ENCODE measurements at regions not wholly inside any gene's neighbourhood (a gene's known extent, or its start where the extent isn't known, plus 50 kb on each side); places are given as distances from the start of the nearest gene placed in this dataset.

DNA sequence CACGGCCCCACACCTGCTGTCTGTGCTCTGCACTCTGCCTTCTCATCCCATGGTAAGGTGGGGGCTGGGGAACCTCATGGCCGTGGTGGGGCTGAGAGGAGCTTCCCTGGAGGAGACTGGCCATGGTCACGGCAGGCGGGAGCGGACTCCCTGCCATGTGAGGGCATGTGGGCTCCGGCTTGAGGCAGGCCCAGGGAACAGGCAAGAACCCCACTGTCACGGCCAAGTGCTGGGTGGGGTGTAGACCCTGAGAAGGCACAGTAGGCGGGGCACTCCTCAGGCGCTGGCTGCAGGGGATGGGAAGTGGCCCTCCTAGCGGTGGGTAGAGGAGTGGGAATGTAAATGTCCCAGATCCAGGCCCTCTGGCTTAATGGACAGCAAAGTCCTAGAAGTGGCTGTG, 1262.7 kb downstream of the BRD1 start:
- H3K4me1 ChIP-seq (ENCODE audit: control insufficient read depth in 1 of 2, insufficient read depth in 2 of 2, low read length in 2 of 2): no peaks in the 10 kb centered on the region
- H3K27me3 ChIP-seq (ENCODE audit: low read depth, low read length): no peaks in the 10 kb centered on the region
- no peak overlapping the region for H3K27ac ChIP-seq (ENCODE audit: low read length)
- no peaks in the 10 kb centered on the region for H3K36me3 ChIP-seq (ENCODE audit: control insufficient read depth in 1 of 2, insufficient read depth in 2 of 2, low read length in 2 of 2)
- no peaks in the 10 kb centered on the region for H3K9me3 ChIP-seq (ENCODE audit: control insufficient read depth in 1 of 2, low read length in 2 of 2)
- no peak overlapping the region for H3K4me3 ChIP-seq (ENCODE audit: low read depth in 1 of 2, low read length in 2 of 2)

DNA sequence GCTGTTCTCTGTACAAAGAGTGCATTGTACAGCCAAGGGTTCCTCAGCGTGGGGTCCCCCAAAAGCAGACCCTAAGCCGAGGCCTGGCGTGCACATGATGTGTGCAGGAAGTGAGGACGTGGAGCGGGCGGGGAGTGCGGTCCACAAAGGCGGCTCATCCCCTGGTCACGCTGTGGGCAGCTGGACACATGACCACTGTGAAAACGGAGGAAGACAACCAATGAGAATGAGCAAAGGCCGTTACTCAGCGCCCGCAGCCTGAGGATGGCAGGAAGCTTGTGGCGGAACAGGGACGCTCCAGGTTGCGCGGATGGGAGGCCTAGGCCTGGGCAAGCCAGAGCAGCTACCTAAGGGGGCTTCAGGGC, 1263.7 kb downstream of the BRD1 start:
- no peak overlapping the region for H3K27ac ChIP-seq (ENCODE audit: low read length)
- H3K27me3 ChIP-seq (ENCODE audit: low read depth, low read length): no peaks in the 10 kb centered on the region
- no peaks in the 10 kb centered on the region for H3K9me3 ChIP-seq (ENCODE audit: control insufficient read depth in 1 of 2, low read length in 2 of 2)
- no peaks in the 10 kb centered on the region for H3K36me3 ChIP-seq (ENCODE audit: control insufficient read depth in 1 of 2, insufficient read depth in 2 of 2, low read length in 2 of 2)
- H3K4me1 ChIP-seq (ENCODE audit: control insufficient read depth in 1 of 2, insufficient read depth in 2 of 2, low read length in 2 of 2): no peaks in the 10 kb centered on the region
- H3K4me3 ChIP-seq (ENCODE audit: low read depth in 1 of 2, low read length in 2 of 2): no peak overlapping the region

DNA sequence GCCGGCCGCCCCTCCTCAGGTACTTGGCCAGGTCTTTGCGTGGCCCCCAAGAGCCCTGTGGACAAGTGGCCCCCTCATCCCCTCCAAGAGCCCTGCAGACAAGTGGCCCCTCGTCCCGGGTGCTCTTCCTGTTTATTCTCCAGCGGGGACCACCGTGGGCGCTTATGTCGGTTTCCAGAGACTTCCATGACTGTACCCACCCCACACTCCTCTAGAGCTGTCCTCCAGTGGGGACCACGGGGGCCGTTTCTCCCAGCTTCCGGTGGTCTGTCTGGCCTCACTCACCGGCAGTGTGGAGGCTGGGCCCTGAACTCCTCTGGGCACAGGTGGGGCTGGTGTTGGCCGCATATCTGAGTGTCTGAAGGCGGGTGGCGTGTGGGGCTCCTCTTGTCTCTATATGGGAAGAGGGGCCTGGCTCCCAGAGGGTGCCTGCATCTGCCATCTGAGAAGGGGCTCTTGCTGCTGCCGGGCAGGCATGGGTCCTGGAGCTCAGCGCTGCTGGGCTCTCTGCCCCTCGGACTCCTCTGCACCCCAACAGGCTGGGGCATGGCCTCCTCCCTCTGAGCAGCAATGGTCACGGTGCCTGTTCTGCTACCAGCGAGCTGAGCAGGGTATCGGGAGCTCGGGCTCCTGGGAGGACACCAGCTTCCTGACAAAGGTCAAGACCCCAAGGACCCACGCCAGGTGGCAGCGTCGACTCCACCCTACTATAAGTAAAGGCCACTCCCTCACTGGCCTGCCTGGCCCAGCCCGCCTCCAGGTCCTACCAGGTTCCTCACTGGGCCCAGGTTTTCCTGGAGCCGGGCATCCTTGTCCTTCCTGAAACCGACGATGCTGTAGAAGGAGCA, 1264.3 kb downstream of the BRD1 start:
- Histone ChIP-seq H3K36me3 (ENCODE audit: control insufficient read depth in 1 of 2, insufficient read depth in 2 of 2, low read length in 2 of 2) (no peaks in the 10 kb centered on the region), H3K27ac (ENCODE audit: low read length) (no peak overlapping the region), H3K27me3 (ENCODE audit: low read depth, low read length) (no peaks in the 10 kb centered on the region), H3K9me3 (ENCODE audit: control insufficient read depth in 1 of 2, low read length in 2 of 2) (no peaks in the 10 kb centered on the region), H3K4me3 (ENCODE audit: low read depth in 1 of 2, low read length in 2 of 2) (no peak overlapping the region), H3K4me1 (ENCODE audit: control insufficient read depth in 1 of 2, insufficient read depth in 2 of 2, low read length in 2 of 2) (no peaks in the 10 kb centered on the region)

DNA sequence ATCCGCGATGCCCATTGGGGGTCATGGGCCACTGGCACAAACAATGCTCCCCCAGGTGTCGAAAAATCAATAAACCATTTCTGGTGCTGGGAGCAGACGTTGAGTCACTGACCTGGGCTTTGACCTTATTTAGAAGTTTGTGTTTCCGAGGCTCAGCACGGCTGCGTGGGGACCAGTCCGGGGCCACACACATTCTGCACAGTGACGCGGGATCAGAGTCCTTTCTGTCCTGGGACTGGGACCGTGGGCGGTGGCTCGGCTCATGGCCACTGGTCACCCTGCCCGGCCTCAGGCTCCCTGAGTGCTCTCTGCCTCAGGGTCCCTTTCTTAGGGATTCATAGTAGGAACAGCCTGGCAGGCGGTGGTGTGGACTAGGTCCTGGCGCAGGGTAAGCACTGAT, 1266.0 kb downstream of the BRD1 start:
- Histone ChIP-seq H3K27me3 (ENCODE audit: low read depth, low read length) (no peaks in the 10 kb centered on the region), H3K27ac (ENCODE audit: low read length) (no peak overlapping the region), H3K36me3 (ENCODE audit: control insufficient read depth in 1 of 2, insufficient read depth in 2 of 2, low read length in 2 of 2) (no peaks in the 10 kb centered on the region), H3K9me3 (ENCODE audit: control insufficient read depth in 1 of 2, low read length in 2 of 2) (no peaks in the 10 kb centered on the region), H3K4me1 (ENCODE audit: control insufficient read depth in 1 of 2, insufficient read depth in 2 of 2, low read length in 2 of 2) (no peaks in the 10 kb centered on the region), H3K4me3 (ENCODE audit: low read depth in 1 of 2, low read length in 2 of 2) (no peak overlapping the region)

DNA sequence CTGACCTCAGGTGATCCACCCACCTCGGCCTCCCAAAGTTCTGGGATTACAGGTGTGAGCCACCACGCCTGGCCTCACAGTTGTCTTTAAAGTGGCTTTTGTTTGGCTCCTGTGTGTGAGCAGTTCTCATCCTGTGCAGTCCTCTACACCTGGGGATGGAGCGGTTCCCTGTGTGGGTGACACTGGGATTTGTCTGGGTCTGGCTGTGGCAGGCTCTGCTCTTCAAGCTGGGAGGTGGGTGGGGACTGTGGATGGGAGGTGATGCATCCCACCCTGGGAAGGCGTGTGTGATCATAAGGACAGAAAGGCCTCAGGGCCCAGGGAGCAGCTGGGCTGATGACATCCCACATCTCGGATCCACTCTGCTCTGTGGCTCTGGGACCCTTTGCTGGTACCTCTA, 1266.8 kb downstream of the BRD1 start:
- Histone ChIP-seq H3K4me3 (ENCODE audit: low read depth in 1 of 2, low read length in 2 of 2) (no peak overlapping the region), H3K4me1 (ENCODE audit: control insufficient read depth in 1 of 2, insufficient read depth in 2 of 2, low read length in 2 of 2) (no peaks in the 10 kb centered on the region), H3K9me3 (ENCODE audit: control insufficient read depth in 1 of 2, low read length in 2 of 2) (no peaks in the 10 kb centered on the region), H3K27ac (ENCODE audit: low read length) (no peak overlapping the region), H3K27me3 (ENCODE audit: low read depth, low read length) (no peaks in the 10 kb centered on the region), H3K36me3 (ENCODE audit: control insufficient read depth in 1 of 2, insufficient read depth in 2 of 2, low read length in 2 of 2) (no peaks in the 10 kb centered on the region)

DNA sequence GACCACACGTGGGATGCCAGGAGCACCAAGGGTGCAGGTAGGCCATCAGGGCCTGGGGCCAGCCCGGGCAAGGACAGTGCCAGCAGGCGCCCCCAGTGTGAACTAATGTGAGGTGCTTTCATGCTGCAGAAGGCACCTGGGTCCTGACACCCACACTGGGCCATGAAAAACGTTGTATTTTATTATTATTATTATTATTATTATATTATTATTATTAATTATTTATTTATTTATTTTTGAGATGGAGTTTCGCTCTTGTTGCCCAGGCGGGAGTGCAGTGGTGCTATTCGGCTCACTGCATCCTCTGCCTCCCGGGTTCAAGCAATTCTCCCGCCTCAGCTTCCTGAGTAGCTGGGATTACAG, 1267.3 kb downstream of the BRD1 start:
- Histone ChIP-seq H3K36me3 (ENCODE audit: control insufficient read depth in 1 of 2, insufficient read depth in 2 of 2, low read length in 2 of 2) (no peaks in the 10 kb centered on the region), H3K9me3 (ENCODE audit: control insufficient read depth in 1 of 2, low read length in 2 of 2) (no peaks in the 10 kb centered on the region), H3K4me3 (ENCODE audit: low read depth in 1 of 2, low read length in 2 of 2) (no peak overlapping the region), H3K27ac (ENCODE audit: low read length) (no peak overlapping the region), H3K27me3 (ENCODE audit: low read depth, low read length) (no peaks in the 10 kb centered on the region), H3K4me1 (ENCODE audit: control insufficient read depth in 1 of 2, insufficient read depth in 2 of 2, low read length in 2 of 2) (no peaks in the 10 kb centered on the region)

DNA sequence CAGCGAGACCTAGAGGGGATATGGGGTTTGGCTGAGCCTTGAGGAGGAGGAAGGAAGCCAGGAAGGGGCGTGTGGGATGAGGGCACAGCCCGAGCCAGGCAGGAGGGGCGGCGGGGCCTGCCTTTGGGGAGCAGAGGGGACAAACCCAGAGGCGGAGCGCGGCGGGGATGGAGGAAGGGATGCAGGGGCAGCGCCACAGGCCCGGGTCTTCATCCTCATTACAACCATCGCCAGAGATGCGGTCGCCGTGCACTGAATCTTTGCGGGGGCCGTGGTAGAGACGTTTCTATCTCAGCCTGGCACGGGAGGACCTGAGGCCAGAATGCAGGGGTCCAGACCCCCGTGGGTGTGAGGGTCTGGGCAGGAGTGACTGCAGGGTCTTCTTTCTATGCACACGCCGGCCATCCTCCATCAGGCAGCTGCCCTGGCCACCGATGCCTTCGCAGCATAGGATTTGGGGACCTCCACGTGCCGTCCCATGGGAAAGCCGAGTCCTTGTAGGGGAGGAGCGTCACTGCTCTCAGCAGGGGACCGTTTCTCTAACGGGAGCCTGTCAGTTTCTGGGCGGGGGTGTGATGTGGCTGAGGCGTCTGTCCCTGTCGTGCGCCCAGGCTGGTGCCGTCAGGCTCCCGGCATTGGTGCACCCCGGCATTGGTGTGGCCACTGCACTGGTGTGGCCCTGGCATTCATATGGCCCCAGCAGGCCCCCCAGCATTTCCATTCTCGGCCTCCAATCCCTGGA, 1267.9 kb downstream of the BRD1 start:
- Histone ChIP-seq H3K27me3 (ENCODE audit: low read depth, low read length) (no peaks in the 10 kb centered on the region), H3K36me3 (ENCODE audit: control insufficient read depth in 1 of 2, insufficient read depth in 2 of 2, low read length in 2 of 2) (no peaks in the 10 kb centered on the region), H3K27ac (ENCODE audit: low read length) (no peak overlapping the region), H3K4me1 (ENCODE audit: control insufficient read depth in 1 of 2, insufficient read depth in 2 of 2, low read length in 2 of 2) (no peaks in the 10 kb centered on the region), H3K9me3 (ENCODE audit: control insufficient read depth in 1 of 2, low read length in 2 of 2) (no peaks in the 10 kb centered on the region), H3K4me3 (ENCODE audit: low read depth in 1 of 2, low read length in 2 of 2) (no peak overlapping the region)

DNA sequence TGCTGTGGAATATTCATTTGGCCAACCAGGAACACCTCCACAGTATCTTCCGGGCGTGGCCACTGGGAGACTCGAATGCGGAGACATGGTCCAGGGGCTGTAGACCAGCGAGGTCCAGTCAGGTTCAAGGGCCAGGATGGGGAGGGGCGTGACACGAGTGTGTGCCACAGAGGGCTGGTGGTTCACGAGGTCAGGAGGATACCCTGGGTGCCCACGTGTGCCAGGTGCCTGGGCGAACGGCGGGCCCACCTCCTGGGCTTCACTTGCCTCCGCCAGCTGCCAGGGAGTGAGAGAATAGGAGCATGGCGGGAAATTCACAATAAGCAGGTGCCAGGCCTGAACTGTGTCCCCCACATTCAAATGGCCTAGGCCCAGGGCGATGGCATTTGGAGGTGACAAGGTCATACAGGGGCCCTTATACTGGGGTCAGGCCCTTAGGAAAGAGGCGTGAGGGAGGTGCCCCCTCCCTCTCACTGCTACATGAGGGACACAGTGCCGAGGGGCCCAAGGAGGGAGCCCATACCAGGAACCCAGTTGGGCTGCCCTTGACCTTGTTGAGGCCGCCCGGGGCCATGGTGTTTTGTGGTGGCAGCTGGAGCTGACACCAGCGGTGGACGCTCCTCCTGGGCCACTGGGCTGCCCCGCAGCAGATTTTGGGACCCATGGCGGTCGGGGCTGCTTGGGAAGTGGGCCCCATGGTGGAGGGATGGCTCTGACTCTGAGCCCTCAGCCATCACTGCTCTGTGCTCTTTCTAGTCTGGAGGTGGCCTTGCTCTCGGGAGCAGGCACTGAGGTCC, 1268.9 kb downstream of the BRD1 start:
- Histone ChIP-seq H3K4me1 (ENCODE audit: control insufficient read depth in 1 of 2, insufficient read depth in 2 of 2, low read length in 2 of 2) (no peaks in the 10 kb centered on the region), H3K9me3 (ENCODE audit: control insufficient read depth in 1 of 2, low read length in 2 of 2) (no peaks in the 10 kb centered on the region), H3K36me3 (ENCODE audit: control insufficient read depth in 1 of 2, insufficient read depth in 2 of 2, low read length in 2 of 2) (no peaks in the 10 kb centered on the region), H3K27me3 (ENCODE audit: low read depth, low read length) (no peaks in the 10 kb centered on the region), H3K27ac (ENCODE audit: low read length) (no peak overlapping the region), H3K4me3 (ENCODE audit: low read depth in 1 of 2, low read length in 2 of 2) (no peak overlapping the region)

DNA sequence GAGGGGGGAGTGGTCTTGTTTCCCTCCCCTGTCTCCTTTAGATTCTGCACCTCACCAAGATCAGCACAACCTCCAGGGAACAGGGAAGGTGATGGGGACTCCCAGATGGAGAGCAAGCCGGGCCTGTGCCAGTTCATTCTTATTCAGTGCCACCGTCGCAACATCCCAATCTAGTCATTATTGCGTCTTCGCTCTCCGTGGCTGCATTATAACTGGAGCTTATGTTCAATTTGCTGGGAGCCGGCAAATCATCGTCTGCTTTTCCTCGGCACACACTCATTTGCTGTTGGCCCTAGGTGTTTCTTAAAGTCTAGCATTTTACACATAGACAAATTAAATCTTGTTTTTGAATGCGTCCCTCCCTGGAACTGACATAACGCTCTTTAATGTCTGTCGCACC, 1269.7 kb downstream of the BRD1 start:
- Histone ChIP-seq H3K27me3 (ENCODE audit: low read depth, low read length) (no peaks in the 10 kb centered on the region), H3K9me3 (ENCODE audit: control insufficient read depth in 1 of 2, low read length in 2 of 2) (no peaks in the 10 kb centered on the region), H3K4me3 (ENCODE audit: low read depth in 1 of 2, low read length in 2 of 2) (no peak overlapping the region), H3K27ac (ENCODE audit: low read length) (no peak overlapping the region), H3K36me3 (ENCODE audit: control insufficient read depth in 1 of 2, insufficient read depth in 2 of 2, low read length in 2 of 2) (no peaks in the 10 kb centered on the region), H3K4me1 (ENCODE audit: control insufficient read depth in 1 of 2, insufficient read depth in 2 of 2, low read length in 2 of 2) (no peaks in the 10 kb centered on the region)

DNA sequence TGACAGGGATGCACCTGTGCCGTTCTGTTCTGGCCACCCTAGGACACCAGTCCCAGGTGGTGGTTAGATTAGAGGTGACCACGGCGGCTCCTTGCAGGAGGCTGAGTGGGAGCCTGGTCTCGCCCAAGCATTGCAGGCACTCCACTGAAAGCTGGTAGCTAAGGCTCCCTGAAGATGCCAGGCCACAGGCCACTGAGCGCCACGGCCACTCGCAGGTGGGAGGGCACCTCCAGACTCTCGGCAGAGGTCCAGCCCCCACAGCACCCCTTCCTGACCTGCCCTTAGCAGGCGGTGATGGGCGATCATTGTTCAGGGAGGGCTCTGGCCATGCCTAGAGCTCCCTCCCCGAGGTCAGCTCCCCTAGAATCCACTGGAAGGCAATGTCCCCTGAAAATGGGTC, 1270.2 kb downstream of the BRD1 start:
- no peaks in the 10 kb centered on the region for H3K9me3 ChIP-seq (ENCODE audit: control insufficient read depth in 1 of 2, low read length in 2 of 2)
- H3K36me3 ChIP-seq (ENCODE audit: control insufficient read depth in 1 of 2, insufficient read depth in 2 of 2, low read length in 2 of 2): no peaks in the 10 kb centered on the region
- no peaks in the 10 kb centered on the region for H3K27me3 ChIP-seq (ENCODE audit: low read depth, low read length)
- no peak overlapping the region for H3K4me3 ChIP-seq (ENCODE audit: low read depth in 1 of 2, low read length in 2 of 2)
- no peak overlapping the region for H3K27ac ChIP-seq (ENCODE audit: low read length)
- no peaks in the 10 kb centered on the region for H3K4me1 ChIP-seq (ENCODE audit: control insufficient read depth in 1 of 2, insufficient read depth in 2 of 2, low read length in 2 of 2)

DNA sequence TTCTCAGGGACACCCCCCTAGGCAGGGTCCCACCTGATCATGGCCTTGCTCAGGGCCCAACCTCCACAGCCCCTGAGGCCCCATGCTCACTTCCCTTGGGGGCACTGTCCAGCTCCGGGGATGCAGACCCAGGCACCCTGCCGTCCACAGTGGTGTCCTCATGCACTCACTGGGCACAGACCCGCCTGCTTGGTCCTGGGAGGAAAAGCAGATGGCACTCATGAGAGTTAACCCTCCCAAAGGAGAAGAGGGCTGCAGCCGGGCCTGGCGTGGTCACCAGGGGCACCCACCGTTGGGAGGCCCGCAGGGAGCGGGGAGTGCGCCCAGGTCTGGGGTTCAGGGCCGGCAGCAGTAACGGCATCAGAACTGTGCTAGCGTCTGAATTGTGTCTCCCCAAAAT, 1270.9 kb downstream of the BRD1 start:
- H3K4me1 ChIP-seq (ENCODE audit: control insufficient read depth in 1 of 2, insufficient read depth in 2 of 2, low read length in 2 of 2): no peaks in the 10 kb centered on the region
- no peaks in the 10 kb centered on the region for H3K9me3 ChIP-seq (ENCODE audit: control insufficient read depth in 1 of 2, low read length in 2 of 2)
- H3K4me3 ChIP-seq (ENCODE audit: low read depth in 1 of 2, low read length in 2 of 2): no peak overlapping the region
- no peaks in the 10 kb centered on the region for H3K36me3 ChIP-seq (ENCODE audit: control insufficient read depth in 1 of 2, insufficient read depth in 2 of 2, low read length in 2 of 2)
- H3K27ac ChIP-seq (ENCODE audit: low read length): no peak overlapping the region
- H3K27me3 ChIP-seq (ENCODE audit: low read depth, low read length): no peaks in the 10 kb centered on the region

All from muscle layer of duodenum (tissue), 2 donors.